Stimulated activated CD4-positive, alpha-beta T cell treated with anti-CD3 and anti-CD28 coated beads, Interleukin-12 subunit alpha, Interleukin-12 subunit beta, amount 100 ng/mL, for 48 hours (primary cell): ENCODE measurements at regions not wholly inside any gene's neighbourhood (a gene's known extent, or its start where the extent isn't known, plus 50 kb on each side); places are given as distances from the start of the nearest gene placed in this dataset.

ENCODE experiments used
- DNase-seq, 3 donors: peaks; one replicate each; pipeline ENCODE4 v3.0.0-alpha.2; 2020; ENCODE audit warnings: low read depth in 2 of 3, low spot score in 1 of 3

GRCh38 chr9:13900449-13900848 lies 413.5 kb downstream of the NFIB start:
- DNase-seq: no peak

- DNase-seq: no peak
Measured at GRCh38 chr9:13899924-13900323, 414.0 kb downstream of the NFIB start.

- no peak for DNase-seq
Measured at GRCh38 chr9:13898957-13899356, 415.0 kb downstream of the NFIB start.

- no peak for DNase-seq
Measured at GRCh38 chr9:13896922-13897835, 416.8 kb downstream of the NFIB start.

- no peak for DNase-seq
Measured at GRCh38 chr9:13896047-13896446, 417.9 kb downstream of the NFIB start.

- no peak for DNase-seq
Measured at GRCh38 chr9:13885258-13885657, 428.7 kb downstream of the NFIB start.

- no peak for DNase-seq
Measured at GRCh38 chr9:13879981-13880380, 434.0 kb downstream of the NFIB start.

GRCh38 chr9:13879011-13879410 lies 434.9 kb downstream of the NFIB start:
- no peak for DNase-seq

GRCh38 chr9:13878241-13878711 lies 435.7 kb downstream of the NFIB start:
- no peak for DNase-seq

- no peak for DNase-seq
Measured at GRCh38 chr9:13876741-13877140, 437.2 kb downstream of the NFIB start.

- DNase-seq: no peak
Measured at GRCh38 chr9:13873203-13873602, 440.7 kb downstream of the NFIB start.

- DNase-seq: no peak
Measured at GRCh38 chr9:13868336-13868735, 445.6 kb downstream of the NFIB start.

GRCh38 chr9:13865869-13866268 lies 448.1 kb downstream of the NFIB start:
- no peak for DNase-seq

GRCh38 chr9:13863112-13863511 lies 450.8 kb downstream of the NFIB start:
- no peak for DNase-seq

GRCh38 chr9:13862654-13863053 lies 451.3 kb downstream of the NFIB start:
- no peak for DNase-seq

- DNase-seq: no peak
Measured at GRCh38 chr9:13860946-13861640, 452.8 kb downstream of the NFIB start.

- no peak for DNase-seq
Measured at GRCh38 chr9:13860019-13860418, 453.9 kb downstream of the NFIB start.

- no peak for DNase-seq
Measured at GRCh38 chr9:13857521-13857920, 456.4 kb downstream of the NFIB start.

- DNase-seq: no peak
Measured at GRCh38 chr9:13847270-13847669, 466.7 kb downstream of the NFIB start.

GRCh38 chr9:13845460-13845859 lies 468.5 kb downstream of the NFIB start:
- DNase-seq: no peak

GRCh38 chr9:13841746-13842462 lies 472.0 kb downstream of the NFIB start:
- no peak for DNase-seq

GRCh38 chr9:13832446-13832845 lies 481.5 kb downstream of the NFIB start:
- no peak for DNase-seq
